ENCODE measurements at regions not wholly inside any gene's neighbourhood (a gene's known extent, or its start where the extent isn't known, plus 50 kb on each side); places are given as distances from the start of the nearest gene placed in this dataset.
A peak's percentile ranks its signal among the peaks of the same experiment; 100 is the strongest.

DNA sequence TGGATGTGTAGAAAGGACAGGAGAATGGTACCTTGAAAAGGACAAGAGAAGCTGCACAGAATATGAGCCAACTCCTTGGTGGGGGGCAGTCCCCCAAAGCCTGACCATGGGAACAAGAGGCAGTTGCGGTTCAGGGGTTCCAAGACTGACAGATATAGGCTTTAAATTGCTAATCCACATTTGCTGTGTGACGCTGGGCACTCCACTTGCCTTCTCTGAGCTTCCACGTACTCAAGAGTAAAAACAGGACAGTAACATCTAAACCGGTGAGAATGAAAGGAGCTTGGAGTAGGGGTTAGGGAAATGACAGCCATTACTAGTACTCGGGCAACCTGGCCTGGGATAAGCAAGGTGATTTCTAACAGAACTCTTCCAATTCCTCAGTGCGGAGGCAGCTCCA is 57.9 kb upstream of the LRFN2 start:
- no peaks in the 10 kb centered on the region for H3K36me3 ChIP-seq
- DNase-seq (ENCODE audit: low spot score in 2 of 2) = no peak
- H3K9me3 ChIP-seq = no peaks in the 10 kb centered on the region
- H3K4me3 ChIP-seq = no peak overlapping the region
- intact Hi-C loops (cut with DNase I; ENCODE audit: low total_unique reads) = no loop called here
- H3K27ac ChIP-seq = no peak overlapping the region
- no peaks in the 10 kb centered on the region for H3K27me3 ChIP-seq
- no peaks in the 10 kb centered on the region for H3K4me1 ChIP-seq
- no peak for TF ChIP-seq POLR2AphosphoS5 (IDR thresholded peaks at IDR 0.05)
- TF ChIP-seq, protein P1, sequence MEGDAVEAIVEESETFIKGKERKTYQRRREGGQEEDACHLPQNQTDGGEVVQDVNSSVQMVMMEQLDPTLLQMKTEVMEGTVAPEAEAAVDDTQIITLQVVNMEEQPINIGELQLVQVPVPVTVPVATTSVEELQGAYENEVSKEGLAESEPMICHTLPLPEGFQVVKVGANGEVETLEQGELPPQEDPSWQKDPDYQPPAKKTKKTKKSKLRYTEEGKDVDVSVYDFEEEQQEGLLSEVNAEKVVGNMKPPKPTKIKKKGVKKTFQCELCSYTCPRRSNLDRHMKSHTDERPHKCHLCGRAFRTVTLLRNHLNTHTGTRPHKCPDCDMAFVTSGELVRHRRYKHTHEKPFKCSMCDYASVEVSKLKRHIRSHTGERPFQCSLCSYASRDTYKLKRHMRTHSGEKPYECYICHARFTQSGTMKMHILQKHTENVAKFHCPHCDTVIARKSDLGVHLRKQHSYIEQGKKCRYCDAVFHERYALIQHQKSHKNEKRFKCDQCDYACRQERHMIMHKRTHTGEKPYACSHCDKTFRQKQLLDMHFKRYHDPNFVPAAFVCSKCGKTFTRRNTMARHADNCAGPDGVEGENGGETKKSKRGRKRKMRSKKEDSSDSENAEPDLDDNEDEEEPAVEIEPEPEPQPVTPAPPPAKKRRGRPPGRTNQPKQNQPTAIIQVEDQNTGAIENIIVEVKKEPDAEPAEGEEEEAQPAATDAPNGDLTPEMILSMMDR (IDR thresholded peaks at IDR 0.05) = no peak
- no peak for TF ChIP-seq POLR2A (IDR thresholded peaks at IDR 0.05)

DNA sequence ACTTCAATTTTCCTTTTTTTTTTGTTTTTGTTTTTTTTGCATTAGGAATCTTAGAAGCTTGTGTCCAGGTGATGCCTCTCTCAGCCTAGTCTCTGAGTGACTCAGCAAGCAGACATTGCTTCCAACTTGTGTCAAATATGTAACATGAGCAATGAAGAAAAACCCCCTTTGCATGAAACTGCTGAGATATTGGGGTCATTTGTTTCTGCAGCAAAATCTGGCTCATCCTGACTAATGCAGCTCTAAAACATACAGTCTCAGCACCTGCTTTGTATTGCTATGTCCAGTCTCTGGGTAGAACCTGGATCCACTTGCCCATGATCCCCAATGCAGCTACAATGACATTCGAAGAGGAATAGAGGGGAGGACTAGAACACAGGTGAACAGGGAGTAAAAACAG is 55.7 kb upstream of the LRFN2 start:
- no peaks in the 10 kb centered on the region for H3K4me1 ChIP-seq
- DNase-seq (ENCODE audit: low spot score in 2 of 2) = no peak
- intact Hi-C loops (cut with DNase I; ENCODE audit: low total_unique reads) = no loop called here
- no peaks in the 10 kb centered on the region for H3K36me3 ChIP-seq
- no peak for TF ChIP-seq POLR2A (IDR thresholded peaks at IDR 0.05)
- TF ChIP-seq, protein P1 (IDR thresholded peaks at IDR 0.05) = no peak
- no peak for TF ChIP-seq POLR2AphosphoS5 (IDR thresholded peaks at IDR 0.05)
- no peaks in the 10 kb centered on the region for H3K9me3 ChIP-seq
- no peak overlapping the region for H3K27ac ChIP-seq
- no peak overlapping the region for H3K4me3 ChIP-seq
- no peaks in the 10 kb centered on the region for H3K27me3 ChIP-seq

DNA sequence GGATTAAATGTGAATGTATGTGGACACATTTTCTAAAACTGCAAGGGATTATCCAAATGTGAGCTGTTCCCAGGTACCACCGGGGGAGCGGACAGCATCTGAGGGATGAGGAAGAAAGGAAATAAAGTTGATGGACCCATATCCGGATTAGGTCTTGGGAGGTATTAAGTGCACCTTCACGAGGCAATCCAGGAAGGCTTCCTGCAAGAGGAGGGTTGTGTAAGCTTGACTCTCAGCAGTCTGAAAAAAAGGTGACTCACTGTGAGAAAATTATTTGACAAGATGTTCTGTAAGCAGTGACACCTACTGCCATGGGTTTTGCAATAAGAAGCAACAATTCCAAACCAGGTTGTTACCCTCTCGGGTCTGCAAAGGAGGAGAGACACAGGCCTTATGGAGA is 55.0 kb upstream of the LRFN2 start:
- Histone ChIP-seq H3K4me3 (no peak overlapping the region), H3K36me3 (no peaks in the 10 kb centered on the region), H3K27ac (no peak overlapping the region), H3K4me1 (no peaks in the 10 kb centered on the region), H3K27me3 (no peaks in the 10 kb centered on the region), H3K9me3 (no peaks in the 10 kb centered on the region)
- intact Hi-C loops (cut with DNase I; ENCODE audit: low total_unique reads) = no loop called here
- TF ChIP-seq POLR2A (IDR thresholded peaks at IDR 0.05) (no peak), POLR2AphosphoS5 (IDR thresholded peaks at IDR 0.05) (no peak)
- TF ChIP-seq, protein P1 (IDR thresholded peaks at IDR 0.05) = no peak
- DNase-seq (ENCODE audit: low spot score in 2 of 2) = no peak

DNA sequence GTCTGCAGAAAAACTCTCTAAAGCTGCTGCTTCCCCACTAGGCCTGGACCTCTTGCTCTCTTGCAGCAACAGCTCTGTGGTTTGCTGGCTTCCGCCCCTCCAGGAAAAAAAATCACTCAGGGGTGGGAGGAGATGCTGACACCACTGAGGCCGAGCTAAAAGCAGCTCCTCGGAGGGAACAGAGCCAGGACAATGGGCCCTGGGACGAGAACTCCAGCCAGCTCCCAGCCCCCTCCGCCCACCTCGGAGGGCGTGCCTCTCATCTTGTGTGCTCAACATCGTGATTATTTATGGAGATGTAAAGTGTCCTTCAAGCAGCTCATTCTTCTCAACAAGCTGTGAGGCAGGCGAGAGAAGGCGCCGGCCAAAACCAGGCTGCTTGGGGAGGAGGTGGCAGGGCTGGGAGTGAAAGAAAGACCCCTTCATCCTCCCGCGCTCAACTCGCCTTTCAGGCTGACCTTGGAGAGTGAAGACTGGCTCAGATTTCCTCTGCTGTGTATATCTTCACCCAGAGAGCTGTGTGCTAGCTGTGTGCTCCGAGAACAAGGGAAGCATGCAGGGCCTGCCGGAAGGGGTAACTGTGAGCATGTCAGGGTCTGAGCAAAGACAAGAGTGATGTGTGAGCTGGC is 53.5 kb upstream of the LRFN2 start:
- Histone ChIP-seq H3K27ac (peak overlapping the region in 1 of 2 donors; percentile 38), H3K36me3 (no peaks in the 10 kb centered on the region), H3K4me1 (no peaks in the 10 kb centered on the region), H3K27me3 (no peaks in the 10 kb centered on the region), H3K9me3 (no peaks in the 10 kb centered on the region), H3K4me3 (peak overlapping the region in 1 of 3 donors; percentile 17)
- TF ChIP-seq, protein P1 (IDR thresholded peaks at IDR 0.05) = no peak
- TF ChIP-seq POLR2AphosphoS5 (IDR thresholded peaks at IDR 0.05) = no peak
- no peak for TF ChIP-seq POLR2A (IDR thresholded peaks at IDR 0.05)
- DNase-seq (ENCODE audit: low spot score in 2 of 2) = no peak
- intact Hi-C loops (cut with DNase I; ENCODE audit: low total_unique reads) = no loop called here
